ENCODE measurements at regions not wholly inside any gene's neighbourhood (a gene's known extent, or its start where the extent isn't known, plus 50 kb on each side); places are given as distances from the start of the nearest gene placed in this dataset.

GRCh38 chr17:52648995-52649394, 490.5 kb upstream of the CA10 start:
- CTCF ChIA-PET: no interaction called here

More at GRCh38 chr17:52648995-52649394, 490.5 kb upstream of the CA10 start:
- FAIRE-seq (no peak), DNase-seq (ENCODE audit: low read depth, low spot score) (no peak)
- Histone ChIP-seq H4K20me1 (replicated peaks; ENCODE audit: control insufficient read depth, extremely low read depth, insufficient read depth, low read length) (no peaks in the 10 kb centered on the region), H2AFZ (ENCODE audit: low read depth, low read length) (no peak overlapping the region), H3K4me2 (ENCODE audit: insufficient read depth, low read length) (no peak overlapping the region), H3K9me3 (replicated peaks; ENCODE audit: control insufficient read depth, insufficient read depth, low read length) (no peaks in the 10 kb centered on the region), H3K27me3 (ENCODE audit: control insufficient read depth in 2 of 2, insufficient read depth in 2 of 2, low read length in 2 of 2) (no peaks in the 10 kb centered on the region), H3K36me3 (ENCODE audit: control insufficient read depth in 2 of 2, extremely low read depth in 1 of 2, insufficient read depth in 2 of 2, low read length in 2 of 2) (no peaks in the 10 kb centered on the region), H3K79me2 (ENCODE audit: control insufficient read depth, insufficient read depth, low read length) (no peaks in the 10 kb centered on the region), H3K9me1 (replicated peaks; ENCODE audit: control insufficient read depth, extremely low read depth, insufficient read depth, low read length) (no peaks in the 10 kb centered on the region), H3K4me1 (ENCODE audit: control insufficient read depth, extremely low read depth, insufficient read depth, low read length) (no peaks in the 10 kb centered on the region), H3K4me3 (replicated peaks in 1 of 3; ENCODE audit: insufficient read depth in 1 of 3, low read depth in 1 of 3, low read length in 3 of 3) (no peak overlapping the region), H3K27ac (ENCODE audit: insufficient read depth, low read depth, low read length) (no peak overlapping the region), H3K9ac (replicated peaks; ENCODE audit: extremely low read depth, insufficient read depth, low read length) (no peak overlapping the region)
- TF ChIP-seq MAX (IDR thresholded peaks at IDR 0.05; ENCODE audit: insufficient read depth, insufficient read length): no peak
- no peak for TF ChIP-seq GATA2 (IDR thresholded peaks at IDR 0.05; ENCODE audit: insufficient read depth, insufficient read length, low read depth, low read length)
- TF ChIP-seq POLR2A (IDR thresholded peaks at IDR 0.05; ENCODE audit: low read depth, low read length): no peak
- TF ChIP-seq FOS (IDR thresholded peaks at IDR 0.05; ENCODE audit: borderline replicate concordance, insufficient read depth, low read length): no peak
- no peak for TF ChIP-seq MYC (IDR thresholded peaks at IDR 0.05; ENCODE audit: low read depth, low read length)
- TF ChIP-seq JUN (IDR thresholded peaks at IDR 0.05; ENCODE audit: borderline replicate concordance, insufficient read depth, insufficient read length, low read depth): no peak
- no peak for TF ChIP-seq EZH2 (IDR thresholded peaks at IDR 0.05; ENCODE audit: borderline replicate concordance, low read depth, low read length, severe bottlenecking)
- no peak for TF ChIP-seq CTCF (IDR thresholded peaks at IDR 0.05; ENCODE audit: extremely low read depth in 1 of 2, insufficient read depth in 1 of 2, low read depth in 1 of 2, low read length in 2 of 2)
- no peak for TF ChIP-seq POLR2AphosphoS5 (IDR thresholded peaks at IDR 0.05; ENCODE audit: insufficient read depth, low read depth, low read length)
- intact Hi-C loops (cut with micrococcal nuclease) (no loop called here), dilution Hi-C loops (cut with MboI; ENCODE audit: extremely low pct_ligation_motif_present, low sequenced_read_pairs) (no loop called here)
- BruUV-seq (replicated peaks): no TSS peak
- POLR2A ChIA-PET: no interaction called here
